Fibroblast of mammary gland (primary cell): ENCODE measurements at regions not wholly inside any gene's neighbourhood (a gene's known extent, or its start where the extent isn't known, plus 50 kb on each side); places are given as distances from the start of the nearest gene placed in this dataset.

Source experiments
- DNase-seq: peaks from one replicate; pipeline ENCODE4 v3.0.0-alpha.2; 2010; ENCODE audit warnings: low read depth
- H3K4me3 ChIP-seq: 2 replicates; pipeline ENCODE4 v1.5.1; 2011; ENCODE audit warnings: low read depth, mild to moderate bottlenecking, low read length, moderate library complexity; ENCODE audit not compliant: control insufficient read depth
- CTCF ChIP-seq: conservative IDR thresholded peaks from 2 replicates; pipeline ENCODE4 v1.5.1; 2011; ENCODE audit warnings: low read depth, low read length, inconsistent platforms; ENCODE audit not compliant: control insufficient read depth, insufficient read depth

- H3K4me3 ChIP-seq = no peak overlapping the region
- no peak for TF ChIP-seq CTCF
- no peak for DNase-seq
Measured at GRCh38 chr1:79264975-79265818, 258.7 kb upstream of the ADGRL4 start.

DNA sequence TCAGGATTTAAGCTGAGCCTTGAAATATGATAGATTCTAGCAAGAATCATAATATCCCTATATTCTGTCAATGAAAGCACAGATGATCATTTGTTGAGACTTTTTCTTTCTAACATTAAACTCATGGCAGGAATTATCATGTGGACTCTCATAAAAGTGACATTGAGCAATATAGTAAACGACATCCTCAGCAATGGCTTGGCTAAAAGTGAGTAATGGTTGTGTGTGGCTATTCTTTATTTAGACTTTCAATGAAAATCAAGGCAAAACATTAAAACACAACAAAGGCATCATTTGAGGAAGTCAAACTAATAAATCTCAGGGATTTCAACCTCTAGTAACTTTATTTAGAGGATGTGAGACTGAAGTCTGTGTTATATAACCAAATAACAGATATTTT lies 257.8 kb upstream of the ADGRL4 start:
- no peak overlapping the region for H3K4me3 ChIP-seq
- no peak for DNase-seq
- no peak for TF ChIP-seq CTCF

GRCh38 chr1:79262745-79263258 lies 256.3 kb upstream of the ADGRL4 start:
- DNase-seq = no peak
- no peak for TF ChIP-seq CTCF
- no peak overlapping the region for H3K4me3 ChIP-seq

DNA sequence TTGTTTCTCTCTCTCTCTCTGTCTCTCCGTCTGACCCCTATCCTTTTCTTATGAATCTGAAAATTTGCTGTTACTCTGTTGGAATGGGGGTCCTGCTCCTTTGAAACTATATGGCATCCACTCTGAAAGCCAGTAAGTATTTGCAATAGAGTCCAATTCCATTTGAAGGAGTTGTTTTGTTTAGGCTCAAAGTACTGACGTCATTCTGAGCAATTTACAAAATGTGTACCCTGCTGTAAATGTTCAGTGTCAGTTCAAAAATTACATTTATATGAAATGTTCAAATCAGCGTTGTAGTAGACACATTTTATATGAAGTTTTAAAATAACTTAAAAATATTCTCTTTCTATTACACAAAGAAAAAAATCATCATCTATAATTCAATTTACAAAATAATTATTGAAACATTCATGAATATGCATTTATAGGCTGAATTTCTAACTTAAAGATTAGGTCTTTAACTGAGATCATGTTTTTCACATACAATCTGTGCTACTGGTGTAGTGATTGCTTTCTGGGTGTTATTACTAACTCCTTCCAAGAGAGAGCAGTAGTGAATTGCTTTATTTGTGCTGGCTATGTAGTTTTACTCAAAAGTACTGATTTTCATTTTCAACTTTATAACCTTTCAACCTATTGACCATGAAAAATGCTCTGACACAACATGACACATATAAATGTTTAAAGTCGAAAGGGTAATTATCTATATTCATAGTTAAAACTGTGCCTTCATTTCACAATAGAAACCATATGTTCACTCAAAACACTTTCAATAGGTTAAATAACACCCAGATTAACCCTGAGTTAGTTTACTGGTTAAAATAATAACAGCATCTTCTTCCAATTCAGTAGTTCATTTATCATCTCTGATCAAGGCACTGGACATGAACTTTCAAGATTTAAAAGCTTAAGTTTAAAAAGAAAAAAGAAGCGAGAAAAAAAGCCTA lies 253.1 kb upstream of the ADGRL4 start:
- no peak overlapping the region for H3K4me3 ChIP-seq
- TF ChIP-seq CTCF = peak; percentile 78
- peak; percentile 74 for DNase-seq

- no peak overlapping the region for H3K4me3 ChIP-seq
- no peak for DNase-seq
- no peak for TF ChIP-seq CTCF
Measured at GRCh38 chr1:79255421-79255820, 248.9 kb upstream of the ADGRL4 start.

DNA sequence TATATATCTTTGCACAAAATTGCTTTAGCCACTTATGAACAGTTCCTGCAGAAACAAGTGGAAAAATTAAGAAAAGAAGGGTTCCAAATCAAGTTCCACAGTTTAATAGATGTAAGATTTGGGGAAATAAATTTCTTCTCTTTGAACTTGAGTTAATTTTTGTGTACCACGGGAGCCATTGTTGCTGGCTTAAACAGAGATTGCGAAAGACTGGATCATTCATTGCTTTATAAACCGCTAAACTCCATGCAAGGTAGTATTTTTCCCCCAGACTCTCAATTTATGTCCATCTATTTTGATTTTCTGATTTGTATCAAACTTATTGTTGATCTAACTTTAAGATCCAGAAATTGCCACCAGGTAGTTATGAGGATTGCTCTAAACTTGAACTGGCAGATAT lies 246.1 kb upstream of the ADGRL4 start:
- no peak for DNase-seq
- H3K4me3 ChIP-seq = no peak overlapping the region
- no peak for TF ChIP-seq CTCF
